HG02870 (cell line): ENCODE measurements at regions not wholly inside any gene's neighbourhood (a gene's known extent, or its start where the extent isn't known, plus 50 kb on each side); places are given as distances from the start of the nearest gene placed in this dataset.

ENCODE experiments used
- ATAC-seq: cut with Tn5 transposase; IDR thresholded peaks from one replicate; pipeline ENCODE4 v1.9.1; 2021; ENCODE audit warnings: mild to moderate bottlenecking, moderate library complexity; ENCODE audit not compliant: unreplicated experiment

DNA sequence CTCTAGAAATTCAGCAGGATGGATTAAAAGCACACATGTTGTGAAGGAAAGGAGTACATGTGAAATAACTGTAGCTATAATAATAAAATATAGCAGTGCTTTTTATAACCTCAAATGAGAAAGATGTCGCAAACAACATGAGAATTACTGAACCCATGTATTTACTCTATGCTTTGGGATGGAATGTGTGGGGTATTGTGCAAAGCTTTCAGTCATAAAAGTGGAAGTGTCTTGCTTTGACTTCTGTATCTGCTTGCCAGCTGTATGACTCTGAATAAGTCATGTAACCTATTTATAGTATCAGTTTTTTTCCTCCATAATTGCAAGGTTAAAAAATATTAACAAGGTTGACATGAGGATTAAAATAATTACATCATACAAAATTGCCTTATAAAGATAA is 519.3 kb upstream of the CADM2 start:
- no peak for ATAC-seq

DNA sequence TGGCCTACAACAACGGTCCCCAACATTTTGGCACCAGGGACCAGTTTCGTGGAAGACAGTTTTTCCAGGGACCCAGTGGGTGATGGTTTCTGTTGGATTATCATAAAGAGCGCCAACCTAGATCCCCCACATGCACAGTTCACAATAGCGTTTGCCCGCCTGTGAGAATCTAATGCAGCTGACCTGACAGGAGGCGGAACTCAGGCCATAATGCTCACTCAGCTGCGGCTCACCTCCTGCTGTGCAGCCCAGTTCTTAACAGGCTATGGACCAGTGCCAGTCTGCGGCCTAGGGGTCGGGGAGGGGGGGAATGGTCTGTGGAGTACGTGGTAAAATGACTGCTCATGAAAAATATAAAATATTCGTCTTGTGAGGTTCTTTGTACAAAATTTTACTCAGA is 518.5 kb upstream of the CADM2 start:
- no peak for ATAC-seq

DNA sequence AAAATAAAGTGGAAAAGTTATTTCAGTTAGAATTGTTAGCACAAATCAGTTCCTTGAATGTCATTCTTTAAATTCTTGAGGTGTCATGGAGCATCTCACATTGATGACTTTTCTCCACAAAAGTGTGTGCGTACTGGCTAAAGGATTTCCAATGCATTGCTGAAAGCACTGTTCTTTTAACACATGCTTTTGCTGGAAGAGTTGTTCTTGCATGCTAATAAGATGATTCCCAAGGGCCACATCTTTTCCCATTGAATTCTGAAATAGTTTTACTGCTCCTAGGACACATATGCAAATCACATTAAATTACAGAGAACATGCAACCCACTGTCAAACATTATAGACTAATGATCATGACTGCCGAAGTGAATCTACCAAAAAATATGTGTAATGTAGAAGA is 516.3 kb upstream of the CADM2 start:
- ATAC-seq, result no peak

DNA sequence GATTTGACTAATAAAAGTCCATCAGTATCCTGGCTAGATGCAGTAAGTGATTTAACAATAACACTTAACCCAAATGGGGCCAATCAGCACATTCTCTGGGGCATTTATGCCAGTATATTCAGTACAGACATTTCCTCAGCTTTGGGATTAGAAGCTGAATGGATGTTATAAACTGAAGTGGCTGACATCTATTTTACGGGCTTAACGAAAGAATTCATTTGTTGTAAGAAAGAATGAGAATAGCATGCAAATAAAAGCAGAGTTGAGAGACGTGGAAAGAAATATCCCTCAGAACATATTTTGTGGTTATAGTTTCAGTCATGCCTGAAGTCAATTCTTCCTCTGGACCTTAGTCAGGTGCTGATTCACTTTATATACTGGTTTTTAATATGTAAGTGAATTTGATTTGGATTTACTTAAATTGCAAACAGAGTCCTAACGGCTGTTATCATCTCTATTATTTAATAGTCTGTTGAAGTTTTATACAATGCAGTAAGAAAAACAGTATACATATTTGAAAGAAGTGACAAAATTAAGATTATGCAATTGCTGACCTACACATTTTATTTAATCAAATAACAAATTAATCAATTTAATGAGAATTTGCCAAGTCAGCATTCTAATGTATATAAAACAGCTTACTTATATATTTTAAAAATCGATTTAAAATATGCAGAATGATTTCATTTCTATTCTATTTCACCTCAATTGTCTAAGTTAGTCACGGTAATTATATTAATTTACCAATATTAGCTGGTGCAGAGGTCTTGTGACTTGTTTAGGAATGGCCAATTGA is 513.9 kb upstream of the CADM2 start:
- no peak for ATAC-seq

DNA sequence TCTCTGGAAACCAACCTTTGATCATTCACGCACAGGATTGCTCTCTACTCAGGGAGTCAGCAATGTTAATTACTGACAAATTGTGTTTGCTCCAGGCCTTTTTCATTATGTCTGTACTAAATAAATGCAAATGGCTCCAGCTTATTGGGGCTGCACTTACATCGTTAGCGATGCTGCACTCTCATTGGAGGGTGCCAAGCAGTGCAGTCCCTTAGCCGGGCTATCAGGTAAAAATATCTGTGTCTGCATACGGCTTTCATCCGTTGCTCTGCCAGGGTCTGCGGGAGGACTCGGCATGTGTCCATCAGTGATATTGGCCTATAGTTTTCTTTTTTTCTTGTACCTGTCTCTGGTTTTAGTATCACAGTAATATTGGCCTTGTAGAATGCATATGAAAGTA is 471.5 kb upstream of the CADM2 start:
- ATAC-seq, result no peak

DNA sequence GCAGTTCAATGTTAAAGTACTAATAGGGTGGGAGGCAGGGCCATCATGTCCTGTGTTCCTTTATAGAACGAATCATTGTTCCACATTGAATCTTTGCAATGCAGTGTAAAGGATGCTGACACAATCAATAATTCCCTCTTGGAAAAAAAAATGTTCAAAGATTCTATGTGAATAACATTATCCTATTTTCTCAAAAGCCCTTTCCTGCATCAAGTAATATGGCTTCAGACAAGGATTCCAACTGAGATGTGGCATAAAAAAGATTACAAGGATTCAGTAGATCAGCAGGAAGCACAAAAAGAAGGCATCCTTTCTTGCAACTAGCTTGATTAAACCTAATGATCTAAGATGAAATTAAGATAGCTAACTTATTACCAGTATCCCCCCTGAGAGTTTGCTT is 454.0 kb upstream of the CADM2 start:
- no peak for ATAC-seq

DNA sequence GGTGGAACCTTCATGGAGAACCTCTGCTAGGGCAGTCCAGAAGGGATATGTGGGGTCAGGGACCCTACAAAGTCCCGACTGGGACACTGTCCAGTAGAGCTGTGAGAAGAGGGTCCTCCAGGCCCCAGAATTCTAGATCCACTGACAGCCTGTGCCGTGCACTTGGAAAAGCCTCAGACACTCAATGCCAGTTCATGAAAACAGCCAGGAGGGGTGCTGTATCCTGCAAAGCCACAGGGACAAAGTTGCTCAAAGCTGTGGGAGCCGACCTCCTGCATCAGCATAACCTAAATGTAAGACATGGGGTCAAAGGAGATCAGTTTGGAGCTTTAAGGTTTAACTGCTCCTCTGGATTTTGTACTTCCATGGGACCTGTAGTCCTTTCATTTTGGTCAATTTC is 448.8 kb upstream of the CADM2 start:
- no peak for ATAC-seq

DNA sequence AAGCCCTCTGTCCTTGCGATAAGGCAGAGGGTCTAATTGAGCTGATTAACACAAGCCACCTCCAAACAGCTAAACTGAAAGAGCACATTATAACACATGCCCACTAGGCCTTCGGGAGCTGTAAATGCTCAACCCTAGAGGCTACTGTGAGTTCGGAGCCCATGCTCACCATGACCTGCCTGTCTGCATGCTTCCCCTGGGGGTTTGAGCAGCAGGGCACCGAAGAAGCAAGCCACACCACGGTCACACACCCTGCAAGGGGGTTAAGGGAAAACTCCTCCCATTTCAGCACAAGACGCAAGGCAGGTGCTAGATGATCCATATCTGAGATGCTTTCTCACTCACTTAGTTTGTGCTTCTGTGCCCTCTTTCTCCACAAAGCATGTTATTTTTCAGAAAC is 435.9 kb upstream of the CADM2 start:
- no peak for ATAC-seq

DNA sequence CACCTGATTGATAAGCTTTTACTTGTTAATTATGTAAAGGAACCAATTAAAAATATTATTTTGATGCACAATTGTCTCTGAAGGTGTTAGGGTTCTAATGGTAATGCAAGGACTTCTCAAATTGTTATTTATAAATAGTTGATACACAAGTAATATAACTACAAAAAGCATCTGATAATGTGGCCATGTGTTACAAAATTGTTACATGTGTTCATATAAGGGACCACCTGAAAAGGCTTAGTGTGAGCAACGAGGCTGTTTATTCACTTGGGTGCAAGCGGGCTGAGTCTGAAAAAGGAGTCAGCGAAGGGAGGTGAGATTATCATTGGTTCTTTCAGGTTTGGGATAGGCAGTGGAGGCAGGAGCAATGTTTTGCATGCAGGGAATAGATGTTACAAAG is 421.9 kb upstream of the CADM2 start:
- no peak for ATAC-seq

DNA sequence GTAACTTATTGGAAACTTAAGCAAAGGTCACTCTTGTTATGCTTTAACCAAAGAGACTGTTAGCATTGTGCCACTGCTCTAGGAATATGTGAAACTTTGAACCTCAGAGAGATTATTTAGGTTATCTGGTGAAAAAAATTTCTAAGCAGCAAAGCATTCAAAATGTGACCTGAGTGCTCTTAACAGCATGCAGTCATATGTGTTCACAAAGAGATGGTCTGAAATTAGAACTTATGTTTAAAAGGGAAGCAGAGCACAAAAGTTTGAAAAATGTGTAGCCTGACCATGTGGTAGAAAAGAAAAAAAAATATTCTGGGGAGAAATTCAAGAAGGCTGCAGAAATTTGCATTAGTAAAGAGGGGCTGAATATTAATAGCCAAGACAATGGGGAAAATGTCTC is 420.2 kb upstream of the CADM2 start:
- ATAC-seq, result no peak

DNA sequence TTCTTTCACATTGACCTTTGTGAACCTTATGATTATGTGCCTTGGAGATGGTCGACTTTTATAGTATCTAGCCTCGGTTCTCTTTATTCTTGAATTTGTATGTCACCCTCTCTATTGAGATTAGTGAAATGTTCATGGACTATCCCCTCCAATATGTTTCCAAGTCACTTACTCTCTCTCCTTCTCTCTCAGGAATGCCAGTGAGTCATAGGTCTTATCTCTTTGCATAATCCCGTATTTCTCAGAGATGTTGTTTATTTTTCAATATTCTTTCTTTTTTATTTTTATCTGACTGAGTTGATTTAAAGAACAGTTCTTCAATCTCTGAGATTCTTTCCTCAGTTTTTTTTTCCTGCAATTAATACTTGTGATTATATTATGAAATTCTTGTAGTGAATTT is 411.6 kb upstream of the CADM2 start:
- no peak for ATAC-seq

DNA sequence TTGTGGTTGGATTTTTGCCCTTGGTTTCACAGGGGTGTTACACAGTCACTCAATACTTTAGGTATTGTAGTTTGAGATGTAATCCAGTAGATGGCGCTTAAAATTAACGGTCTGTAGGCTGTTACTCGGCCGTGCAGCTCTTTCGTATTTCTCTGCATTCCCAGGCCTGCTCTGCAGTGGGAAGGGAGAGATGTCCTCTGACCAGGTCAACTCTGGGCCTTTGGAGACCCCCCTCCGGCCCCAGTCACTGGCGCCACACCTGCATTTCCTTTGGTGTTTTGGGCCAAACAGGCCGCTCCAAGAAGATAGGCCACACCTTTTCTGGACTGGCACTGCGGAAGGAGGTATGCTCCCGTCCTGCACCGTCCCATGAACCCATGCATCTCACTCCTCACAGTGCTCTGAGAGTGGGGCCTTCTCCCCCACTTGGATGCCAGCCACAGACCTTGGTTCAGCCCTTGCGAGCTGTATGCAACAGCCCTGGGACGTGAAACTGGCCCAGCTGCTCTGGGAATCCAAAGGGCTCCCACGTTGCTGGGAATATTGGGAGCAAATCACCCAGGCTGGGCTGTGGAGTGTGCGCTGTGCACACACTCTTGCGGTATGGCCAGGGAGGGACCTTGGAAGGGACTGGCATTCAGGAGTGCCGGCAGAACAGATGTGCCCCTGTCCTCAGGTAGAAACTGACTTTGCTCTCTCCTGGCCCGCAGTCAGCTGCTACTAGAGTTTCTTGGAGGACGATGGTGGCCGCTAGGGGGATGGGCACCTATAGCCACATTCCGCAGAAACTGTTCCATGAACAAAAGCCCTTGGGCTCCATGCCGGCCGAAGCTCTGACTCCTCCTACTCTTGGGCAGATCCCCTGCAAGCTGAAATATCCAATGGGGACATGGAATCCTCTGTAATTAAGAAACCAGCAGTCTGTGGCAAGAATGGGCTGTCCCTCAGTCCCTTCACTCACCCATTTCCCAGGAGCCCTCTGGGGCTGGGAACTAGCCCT is 410.5 kb upstream of the CADM2 start:
- ATAC-seq, result peak; percentile 94

DNA sequence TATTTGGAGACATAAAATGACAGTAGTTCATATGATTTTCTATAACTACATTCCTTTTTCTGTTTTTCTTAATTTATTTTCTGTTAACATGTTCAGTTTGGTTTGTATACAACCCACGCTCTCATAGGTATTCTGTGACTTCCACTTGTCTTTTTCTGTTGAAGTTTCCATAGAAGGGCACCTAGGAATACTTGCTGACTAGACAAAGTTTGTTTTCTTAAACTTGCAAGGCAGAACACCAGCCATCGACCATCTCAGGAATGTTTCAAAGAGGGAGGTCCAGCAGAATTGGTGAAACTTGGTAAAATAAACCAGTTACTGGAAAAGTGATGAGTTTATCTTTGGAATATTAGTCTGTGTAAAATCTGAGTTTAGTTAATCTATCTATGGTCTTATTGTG is 403.2 kb upstream of the CADM2 start:
- ATAC-seq, result no peak

DNA sequence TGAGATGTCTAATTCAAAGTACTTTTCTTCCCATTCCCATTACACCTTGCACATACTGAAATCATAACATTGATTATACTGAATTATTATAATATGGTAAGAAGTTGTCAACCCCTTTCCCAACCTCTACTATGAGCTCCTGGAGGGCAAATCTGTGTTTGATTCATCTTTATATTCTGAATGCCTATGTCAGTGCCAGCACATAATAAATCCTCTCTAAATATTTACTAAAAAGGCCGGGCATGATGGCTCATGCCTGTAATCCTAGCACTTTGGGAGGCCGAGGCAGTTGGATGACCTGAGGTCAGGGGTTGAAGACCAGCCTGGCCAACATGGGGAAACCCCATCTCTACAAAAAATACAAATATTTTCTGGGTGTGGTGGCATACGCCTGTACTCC is 392.5 kb upstream of the CADM2 start:
- ATAC-seq, result no peak

DNA sequence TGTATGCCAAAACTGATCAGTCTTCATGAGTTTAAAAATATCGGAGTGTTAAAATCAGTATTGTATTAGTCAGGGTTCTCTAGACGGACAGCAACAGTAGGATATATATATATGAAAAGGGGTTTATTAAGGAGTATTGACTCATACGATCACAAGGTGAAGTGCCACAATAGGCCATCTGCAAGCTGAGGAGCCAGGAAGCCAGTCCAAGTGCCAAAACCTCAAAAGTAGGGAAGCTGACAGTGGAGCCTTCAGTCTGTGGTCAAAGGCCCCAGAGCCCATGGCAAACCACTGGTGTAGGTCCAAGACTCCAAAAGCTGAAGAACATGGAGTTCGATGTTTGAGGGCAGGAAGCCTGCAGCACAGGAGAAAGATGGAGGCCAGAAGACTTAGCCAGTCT is 391.0 kb upstream of the CADM2 start:
- no peak for ATAC-seq

DNA sequence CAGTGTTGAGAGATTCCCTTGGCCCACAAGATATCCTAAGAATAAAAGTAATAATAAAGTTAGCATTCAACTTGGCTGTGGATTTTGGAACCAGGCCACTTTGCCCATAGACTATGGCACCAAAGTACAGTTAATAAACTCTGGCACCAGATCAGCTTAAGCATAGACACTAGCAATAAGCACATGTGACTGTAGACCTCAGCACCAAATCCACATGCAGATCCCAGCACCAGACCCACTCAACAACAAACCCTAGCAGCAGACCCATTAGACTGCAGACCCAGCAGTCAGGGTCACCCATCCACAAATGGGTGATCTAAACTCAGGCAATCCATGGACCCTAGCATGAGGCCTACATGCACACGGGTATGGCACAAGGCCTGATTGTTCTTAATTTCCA is 384.8 kb upstream of the CADM2 start:
- ATAC-seq, result no peak

DNA sequence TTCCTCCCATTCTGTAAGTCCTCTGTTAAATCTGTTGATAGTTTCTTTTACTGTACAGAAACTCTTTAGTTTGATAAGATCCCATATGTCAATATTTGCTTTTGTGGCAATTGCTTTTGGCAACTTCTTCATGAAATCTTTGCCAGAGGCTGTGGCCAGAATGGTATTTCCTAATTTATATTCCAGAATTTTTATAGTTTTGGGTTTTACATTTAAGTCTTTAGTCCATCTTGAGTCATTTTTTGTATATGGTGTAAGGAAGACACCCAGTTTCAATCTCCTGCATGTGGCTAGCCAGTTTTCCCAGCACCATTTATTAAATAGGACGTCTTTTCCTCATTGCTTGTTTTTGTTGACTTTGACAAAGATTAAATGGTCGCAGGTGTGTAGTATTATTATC is 372.4 kb upstream of the CADM2 start:
- ATAC-seq, result no peak

DNA sequence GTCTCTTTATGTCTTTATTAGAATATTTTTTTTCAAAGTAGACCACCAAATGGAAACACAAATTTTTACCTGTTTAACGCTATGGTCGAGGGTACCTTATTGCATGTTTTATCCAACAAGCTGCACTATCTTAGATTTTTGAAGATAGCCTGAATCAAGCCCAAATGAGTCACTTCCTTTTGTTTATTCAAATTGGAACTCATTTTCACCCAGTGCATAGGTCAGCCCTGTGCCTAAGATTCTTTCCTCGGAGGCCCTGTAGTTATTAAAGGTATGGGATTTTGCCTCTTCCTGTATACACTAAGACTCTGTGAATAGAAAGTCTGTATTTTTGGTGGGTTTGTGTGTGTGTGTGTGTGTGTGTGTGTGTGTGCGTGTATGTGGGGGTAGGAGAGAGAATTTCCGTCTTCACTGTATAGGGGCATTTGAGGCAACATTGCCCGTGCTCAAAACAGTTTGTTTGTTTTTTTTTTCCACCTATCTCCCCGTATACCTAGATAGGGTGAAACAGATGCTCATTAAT is 358.0 kb upstream of the CADM2 start:
- ATAC-seq, result no peak

DNA sequence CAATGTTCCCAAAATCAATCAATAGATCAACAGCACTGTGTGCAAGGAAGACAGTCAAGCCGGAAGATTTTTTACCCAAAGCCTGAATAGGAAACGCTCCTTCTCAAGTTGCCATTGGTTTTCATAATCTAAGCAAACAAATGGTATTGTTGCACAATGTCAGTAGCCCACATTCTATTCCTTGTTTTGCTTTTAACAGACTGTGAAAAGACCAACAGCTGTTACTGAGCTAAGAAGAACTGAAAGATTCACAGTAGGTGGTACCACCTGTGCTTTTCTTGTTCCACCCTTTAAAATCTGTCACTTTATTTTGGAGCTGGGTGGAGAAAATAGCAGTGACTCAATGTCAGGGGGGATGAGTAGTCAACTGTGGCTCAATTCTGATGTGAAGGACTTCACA is 357.5 kb upstream of the CADM2 start:
- no peak for ATAC-seq

DNA sequence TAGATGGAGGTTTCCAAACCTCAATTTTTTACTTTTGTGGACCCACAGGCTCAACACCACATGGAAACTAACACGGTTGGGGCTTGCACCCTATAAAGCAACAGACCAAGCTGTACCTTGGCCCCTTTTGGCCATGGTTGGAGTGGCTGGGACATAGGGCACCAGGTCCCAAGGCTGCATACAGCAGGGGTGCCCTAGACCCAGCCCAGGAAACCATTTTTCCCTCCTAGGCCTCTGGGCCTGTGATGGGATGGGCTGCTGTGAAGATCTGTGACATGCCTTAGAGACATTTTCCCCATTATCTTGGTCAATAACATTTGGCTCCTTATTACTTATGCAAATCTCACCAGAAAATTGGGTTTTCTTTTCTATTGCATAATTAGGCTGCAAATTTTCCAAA is 337.0 kb upstream of the CADM2 start:
- no peak for ATAC-seq

DNA sequence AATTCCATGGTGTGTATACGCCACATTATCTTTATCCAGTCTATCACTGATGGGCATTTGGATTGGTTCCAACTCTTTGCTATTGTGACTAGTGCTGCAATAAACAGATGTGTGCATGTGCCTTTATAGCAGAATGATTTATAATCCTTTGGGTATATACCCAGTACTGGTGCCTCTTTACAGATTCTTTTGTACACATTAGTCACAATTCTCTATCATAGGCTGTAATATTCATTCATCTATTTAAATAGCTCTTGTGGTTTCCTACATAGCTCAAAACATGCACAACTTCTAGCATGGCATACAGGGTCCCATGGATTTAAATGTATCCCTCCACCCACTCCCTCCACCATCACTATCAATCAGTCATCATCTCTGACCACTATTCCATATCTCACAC is 324.1 kb upstream of the CADM2 start:
- ATAC-seq, result no peak

DNA sequence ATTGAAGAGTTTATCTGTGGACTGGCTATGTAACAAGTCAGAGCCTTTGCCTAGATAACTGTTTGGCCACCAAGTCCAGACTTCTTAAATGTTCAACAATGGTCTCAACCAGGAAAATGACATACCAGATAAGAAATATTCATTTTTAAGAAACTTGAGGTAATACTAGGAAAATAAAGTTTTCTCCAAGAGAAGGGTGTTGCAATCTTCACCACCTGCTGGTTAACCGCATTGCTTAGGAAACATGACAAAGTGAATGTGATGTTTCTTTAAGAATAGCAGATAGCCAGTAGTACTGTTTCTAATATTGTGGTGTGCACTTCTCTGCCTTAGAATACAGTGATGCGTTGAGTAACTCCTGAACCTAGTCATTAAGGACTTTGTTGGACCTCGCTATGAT is 321.5 kb upstream of the CADM2 start:
- no peak for ATAC-seq
